GDM1 (cell line): ENCODE measurements at regions not wholly inside any gene's neighbourhood (a gene's known extent, or its start where the extent isn't known, plus 50 kb on each side); places are given as distances from the start of the nearest gene placed in this dataset.

Source experiments
- DNase-seq: peaks from one replicate; lab custom pipeline; 2025; lab: John Stamatoyannopoulos, UW

DNA sequence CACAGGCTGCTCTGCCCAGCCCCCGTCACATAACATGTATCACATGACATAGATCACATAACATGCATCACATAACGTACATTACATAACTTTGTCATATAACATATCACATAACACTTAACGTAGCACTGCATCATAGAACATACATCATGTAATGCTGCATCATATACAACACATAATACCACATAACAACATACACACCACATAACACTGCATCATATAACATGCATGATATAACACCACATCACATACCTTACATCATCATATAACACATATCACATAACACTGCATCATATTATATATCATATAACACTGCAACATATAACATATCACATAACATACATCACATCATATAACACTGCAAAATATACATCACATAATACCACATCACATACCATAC is 83.8 kb downstream of the AXIN2 start:
- DNase-seq = no peak

DNA sequence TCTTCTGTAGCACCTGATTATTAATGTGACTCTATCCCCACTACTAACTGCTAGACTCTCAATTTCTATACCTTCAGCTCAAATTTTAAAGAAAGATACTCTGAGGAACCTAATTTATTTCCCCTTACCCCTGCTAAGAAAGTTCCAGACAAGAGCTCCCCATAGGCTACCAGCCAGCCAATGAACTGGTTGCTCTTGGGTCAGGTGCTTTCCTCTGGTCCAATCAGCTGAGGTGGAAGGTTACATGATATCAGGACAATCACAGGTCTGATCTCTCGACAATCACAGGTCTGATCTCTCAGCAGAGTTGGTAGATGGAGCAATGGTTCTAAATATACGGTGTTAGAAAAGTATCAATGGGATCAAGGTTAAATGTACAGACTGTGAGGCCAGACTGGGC is 86.8 kb downstream of the AXIN2 start:
- DNase-seq = no peak

DNA sequence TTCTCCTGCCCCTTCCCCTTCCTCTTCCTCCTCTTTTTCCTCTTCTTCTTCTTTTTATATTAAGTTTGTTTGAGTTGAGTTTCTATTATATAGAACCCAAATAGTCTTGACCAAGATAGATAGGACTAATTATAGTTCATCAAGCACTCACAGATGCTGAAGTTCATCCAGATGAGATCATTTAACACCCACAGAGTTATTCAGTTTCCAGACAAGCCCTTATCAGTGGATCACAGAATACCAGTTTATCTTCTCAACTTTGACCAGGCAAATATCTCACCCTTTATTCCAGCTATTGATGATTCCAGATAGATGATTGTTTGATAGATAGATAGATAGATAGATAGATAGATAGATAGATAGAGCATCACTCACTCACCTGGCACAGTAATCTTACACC is 87.5 kb downstream of the AXIN2 start:
- DNase-seq = no peak

DNA sequence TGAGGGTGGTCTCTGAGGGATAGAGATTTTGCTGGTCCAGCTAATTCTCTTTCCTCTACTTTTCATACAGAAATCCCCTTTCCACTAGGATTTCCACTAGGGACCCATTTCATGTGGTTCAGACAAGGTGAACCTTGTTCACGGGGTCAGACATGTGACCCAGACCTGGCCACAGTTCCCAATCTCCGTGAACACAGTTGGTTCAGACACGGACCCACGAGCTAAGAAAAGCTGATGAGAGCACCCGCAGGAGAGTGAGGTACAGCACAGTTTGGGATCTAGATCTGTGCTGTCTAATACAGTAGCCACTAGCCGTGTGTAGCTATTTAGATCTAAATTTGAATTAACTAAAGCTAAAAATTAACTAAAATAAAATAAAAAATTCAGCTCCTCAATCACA is 88.1 kb downstream of the AXIN2 start:
- no peak for DNase-seq

DNA sequence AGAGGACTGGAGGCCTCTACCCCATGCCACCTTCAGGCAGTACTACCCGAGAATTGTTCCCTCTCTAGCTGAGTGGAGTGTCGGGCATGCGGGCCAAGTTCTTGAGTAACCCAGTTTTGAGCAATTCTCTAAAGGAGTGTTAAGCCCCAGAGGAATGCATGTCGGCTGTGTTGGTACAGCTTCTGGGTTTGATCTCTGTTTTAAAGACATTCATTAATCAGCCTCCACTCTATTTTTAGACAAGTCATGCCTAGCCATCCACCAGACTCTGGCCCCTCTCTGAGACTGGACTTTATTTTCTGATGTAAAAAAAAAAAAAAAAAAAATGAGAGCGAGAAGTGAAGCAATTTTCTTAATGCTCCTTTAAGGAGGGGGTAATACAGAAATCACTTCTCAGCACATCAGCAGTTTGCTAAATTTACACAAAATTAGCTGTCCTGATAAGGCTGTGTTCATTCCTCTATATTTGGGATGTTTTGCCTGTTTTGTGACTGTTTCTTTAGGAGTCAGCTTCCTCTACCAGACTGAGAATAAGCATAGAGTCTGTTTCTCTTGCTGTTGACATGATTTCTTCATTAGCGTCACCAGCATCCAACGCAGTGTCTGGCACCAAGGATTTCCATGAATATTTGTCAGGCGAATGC is 88.7 kb downstream of the AXIN2 start:
- DNase-seq = no peak

DNA sequence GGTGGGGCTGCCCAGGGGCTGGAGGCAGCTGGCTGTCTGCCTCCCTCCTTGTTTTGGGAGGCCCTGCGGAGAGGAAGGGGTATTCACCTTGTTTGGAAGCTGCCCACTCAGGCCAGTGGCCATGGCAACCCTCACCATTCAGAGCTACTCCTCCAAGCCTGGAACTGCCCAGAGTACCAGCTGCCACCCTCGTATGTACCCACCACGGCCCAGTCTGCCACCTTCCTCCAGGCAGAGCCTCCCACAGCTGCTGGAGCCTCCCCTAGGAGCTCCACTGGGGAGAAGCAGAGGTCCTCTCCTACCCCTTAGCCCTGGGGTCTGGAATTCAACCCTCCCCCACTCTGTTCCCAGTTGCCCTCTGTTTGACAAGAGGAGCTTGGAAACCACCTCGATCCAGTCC is 90.7 kb downstream of the AXIN2 start:
- DNase-seq = no peak

DNA sequence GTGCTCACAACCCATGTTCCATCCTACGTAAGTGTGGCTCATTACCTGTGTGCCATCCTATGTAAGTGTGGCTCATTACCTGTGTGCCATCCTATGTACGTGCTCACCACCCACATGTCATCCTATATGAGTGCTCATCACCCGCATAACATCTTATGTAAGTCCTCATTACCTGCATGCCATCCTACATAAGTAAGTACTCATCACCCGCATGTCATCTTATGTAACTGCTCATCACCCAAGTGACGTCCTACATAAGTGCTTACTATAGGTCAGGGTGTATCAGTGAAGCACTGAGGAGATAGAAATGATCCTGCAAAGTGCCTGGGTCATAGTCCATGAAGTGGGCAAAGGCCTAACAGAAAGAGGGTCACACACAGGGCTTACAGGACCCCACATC is 93.1 kb downstream of the AXIN2 start:
- DNase-seq = no peak

DNA sequence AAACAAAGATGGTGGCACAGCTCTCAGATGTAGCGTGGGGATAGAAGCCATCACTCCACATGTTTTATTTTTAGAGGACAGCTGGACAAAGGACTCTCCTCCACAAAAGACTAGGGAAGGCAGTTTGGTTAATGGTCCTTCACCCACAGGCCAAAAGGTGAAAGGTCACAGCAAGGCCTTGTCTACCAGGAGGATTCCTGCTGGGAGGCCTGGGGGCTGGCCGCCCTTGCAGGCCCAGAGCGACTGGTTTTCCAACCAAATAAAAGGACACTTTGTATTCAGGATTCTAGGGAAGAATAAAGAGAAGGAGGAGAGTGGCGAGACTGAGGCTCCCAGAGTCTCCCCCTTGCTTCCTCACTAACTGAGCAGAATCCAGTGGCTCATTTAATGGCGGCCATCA is 94.3 kb downstream of the AXIN2 start:
- no peak for DNase-seq

DNA sequence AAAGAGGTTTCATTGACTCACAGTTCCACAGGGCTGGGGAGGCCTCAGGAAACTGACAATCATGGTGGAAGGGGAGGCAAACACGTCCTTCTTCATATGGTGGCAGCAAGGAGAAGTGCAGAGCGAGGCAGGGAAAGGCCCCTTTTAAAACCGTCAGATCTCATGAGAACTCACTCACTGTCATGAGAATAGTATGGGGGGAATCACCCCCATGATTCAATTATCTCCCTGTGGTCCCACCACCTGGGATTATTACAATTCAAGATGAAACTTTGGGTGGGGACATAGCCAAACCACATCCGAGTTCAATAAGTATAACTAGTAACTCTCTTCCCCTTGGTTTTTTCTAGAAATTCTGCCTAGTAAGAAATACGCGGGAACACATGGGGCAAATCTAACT is 94.9 kb downstream of the AXIN2 start:
- no peak for DNase-seq

DNA sequence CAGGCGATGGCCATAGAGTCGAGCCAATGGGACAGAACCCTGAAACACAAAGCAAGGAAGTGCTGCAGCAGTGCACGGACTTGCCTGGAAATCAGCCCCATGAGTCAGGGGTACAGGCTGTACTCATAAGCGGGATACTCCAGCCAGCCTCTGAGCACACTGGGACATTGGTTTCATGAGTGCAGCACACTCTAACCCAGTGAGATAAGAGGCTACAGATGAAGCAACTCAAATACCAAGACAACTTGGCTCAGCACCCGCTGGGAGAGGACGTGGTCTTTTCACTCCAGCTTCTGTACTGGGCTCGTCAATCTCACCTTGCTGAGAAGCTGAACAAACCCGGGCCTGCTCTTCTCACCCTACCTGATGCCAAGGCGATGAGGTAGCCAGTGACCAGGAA is 98.2 kb downstream of the AXIN2 start:
- DNase-seq = no peak

DNA sequence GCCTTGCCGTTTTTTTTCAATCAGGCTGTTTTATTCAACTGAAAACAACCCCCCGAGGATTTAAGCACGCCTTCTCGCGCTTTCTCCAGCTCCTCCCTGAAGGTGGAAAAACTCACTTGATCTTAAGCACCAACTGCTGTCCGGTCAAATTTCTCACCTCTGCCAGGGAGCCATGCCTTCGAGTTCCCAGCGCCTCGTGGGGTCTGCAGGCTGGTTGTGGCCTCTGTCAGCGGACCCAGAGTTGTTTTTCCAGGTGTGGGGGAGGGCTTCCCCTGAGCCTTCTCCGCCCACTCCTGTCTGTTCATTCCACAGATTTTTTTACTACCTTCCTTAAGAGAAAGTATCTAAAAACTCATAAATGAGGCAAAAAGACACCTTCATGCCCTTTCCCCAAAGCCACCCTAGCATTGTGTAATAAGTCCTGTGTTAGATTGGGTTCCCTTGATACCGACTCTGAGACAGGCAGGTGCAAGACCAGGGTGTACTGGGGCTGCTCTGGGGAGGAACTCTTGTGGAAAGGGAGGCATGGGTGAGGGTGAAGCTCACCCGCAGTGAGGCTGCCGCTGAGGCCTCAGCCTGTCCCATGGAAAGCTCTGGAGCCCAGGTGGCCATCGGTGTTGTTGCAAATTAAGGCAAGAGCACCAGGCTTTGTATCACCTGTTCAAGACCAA is 101.6 kb downstream of the AXIN2 start:
- DNase-seq = no peak

DNA sequence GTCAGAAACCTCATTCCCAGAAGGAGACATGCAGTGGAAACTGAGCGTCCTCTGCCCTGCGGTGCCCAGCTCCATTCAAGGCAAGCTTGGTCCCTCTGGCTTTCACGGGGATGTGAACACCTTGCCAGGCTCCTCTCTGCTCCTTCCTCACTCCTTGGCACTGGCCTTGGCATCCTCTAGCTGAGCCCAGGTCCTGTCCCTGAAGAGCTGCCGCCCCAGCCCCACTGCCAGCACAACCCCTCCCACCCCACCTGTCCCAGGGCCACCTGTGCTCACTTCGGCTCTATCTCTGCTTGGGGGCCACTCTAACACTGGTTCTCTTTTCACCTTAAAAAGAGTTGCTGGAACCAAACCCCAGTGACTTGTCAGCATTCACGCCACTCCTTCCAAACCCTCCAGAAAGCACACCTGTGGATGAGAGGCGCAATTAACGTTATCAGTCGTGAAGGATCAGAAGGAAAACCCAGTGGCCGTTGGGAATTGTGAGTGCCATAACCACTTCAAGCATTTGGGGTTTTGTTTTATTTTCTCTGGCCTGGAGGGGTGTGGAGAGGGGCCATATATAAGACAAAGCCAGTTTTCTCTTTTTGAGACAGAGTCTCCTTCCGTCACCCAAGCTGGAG is 103.7 kb downstream of the AXIN2 start:
- no peak for DNase-seq

DNA sequence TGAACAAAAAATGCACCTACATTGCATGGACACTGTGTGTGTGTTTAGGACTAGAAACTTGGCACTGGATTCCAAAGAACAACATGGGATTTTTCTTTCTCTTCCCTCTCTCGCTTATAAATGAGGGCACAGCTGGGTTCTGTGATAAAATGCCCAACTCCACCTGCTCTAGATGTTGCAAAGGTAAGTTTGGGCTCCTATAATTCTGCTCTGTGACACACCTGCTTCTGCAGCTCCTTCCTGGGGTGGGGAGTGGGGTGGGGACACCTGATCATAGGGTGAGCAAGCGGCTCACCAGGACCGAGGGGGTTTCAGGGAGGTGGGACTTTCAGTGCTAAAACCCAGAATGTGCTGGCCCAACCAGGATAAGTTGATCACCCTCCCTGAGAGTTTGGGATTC is 104.3 kb downstream of the AXIN2 start:
- no peak for DNase-seq

DNA sequence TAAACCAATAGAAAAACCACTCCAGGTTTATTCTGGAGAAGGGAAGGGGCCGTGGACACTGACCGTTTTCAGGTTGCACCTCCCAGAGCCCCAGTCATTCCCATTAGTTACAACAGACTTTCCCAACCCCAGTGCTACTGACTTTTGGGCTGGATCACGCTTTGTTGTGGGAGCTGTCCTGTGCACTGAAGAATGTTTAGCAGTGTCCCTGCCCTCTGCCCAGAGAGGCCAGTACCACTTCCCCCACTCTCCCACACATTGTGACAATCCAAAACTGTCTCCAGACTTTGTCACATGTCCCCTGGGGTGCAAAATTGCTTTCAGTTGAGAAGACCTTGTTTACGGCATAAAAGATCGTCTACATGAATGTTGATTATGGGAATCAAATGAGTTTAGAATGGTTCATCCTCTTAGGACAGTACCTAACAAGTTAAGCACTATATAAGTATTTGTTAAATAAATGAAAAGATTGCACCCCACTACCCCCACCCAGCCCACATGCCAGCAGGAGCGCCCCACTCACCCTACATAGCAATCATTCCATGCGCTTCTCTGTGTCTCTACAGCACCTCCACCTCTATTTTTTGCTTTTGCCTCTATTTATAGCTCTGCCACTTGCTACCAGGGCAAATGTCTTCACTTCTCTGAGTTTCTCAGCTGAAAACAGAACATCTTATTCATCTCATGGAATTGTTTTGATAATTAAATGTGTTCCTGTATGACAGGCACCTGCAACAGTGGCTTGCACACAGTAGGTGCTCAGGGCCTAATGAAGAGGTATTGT is 104.9 kb downstream of the AXIN2 start:
- DNase-seq = no peak

DNA sequence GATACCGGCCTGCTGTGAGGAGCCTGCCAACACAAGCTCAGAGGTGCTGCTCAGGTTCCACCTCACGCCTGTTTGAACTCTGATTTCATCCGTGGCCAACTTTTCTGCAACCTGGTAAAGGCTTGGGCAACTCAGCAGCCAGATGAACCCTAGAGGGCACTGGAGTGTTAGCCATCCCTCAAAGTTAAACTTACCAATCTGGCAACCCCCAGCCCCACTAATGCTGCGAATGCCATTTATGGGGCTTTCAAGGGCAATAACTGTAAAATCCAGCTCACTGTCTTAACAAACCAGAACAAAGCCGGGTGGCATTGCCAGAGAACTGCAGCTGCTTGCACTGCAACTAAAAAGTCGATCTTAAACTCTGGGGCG is 105.5 kb downstream of the AXIN2 start:
- DNase-seq = no peak

DNA sequence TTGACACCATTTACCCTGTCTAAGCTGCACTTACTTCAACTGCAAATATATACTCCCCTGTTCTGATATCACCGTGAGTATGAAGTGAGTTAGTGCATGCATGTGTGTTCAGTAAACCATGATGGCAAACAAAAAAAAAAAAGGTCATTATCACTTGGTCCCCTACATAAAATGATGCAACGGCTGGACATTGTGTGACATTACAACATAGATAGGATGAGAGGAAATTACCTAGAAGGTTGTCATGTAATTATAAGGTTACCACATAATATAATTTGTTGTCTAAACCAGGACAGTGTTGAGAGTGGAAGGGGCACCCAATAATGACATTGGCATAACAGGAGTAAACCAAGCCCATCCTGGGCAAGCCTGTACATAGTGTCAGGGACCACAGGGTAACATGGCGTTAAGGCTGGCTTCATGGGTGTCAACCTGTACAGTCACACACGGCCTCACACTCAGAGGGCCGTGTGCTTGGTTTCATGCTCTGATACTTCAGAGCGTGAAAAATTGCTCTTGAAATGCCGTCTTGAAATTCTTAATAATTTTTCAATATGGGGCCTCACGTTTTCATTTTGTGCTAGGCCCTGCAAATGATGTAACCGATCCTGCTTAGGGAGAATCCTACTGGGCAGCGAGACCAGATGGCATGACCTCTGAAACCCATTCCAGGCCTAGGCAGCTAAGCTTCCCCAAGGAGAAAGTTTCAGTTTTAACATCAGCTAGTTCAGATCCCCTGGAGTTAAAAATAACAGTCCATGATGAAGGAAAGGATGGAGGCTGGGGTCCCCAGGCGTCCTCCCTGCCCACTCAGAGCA is 106.1 kb downstream of the AXIN2 start:
- no peak for DNase-seq

DNA sequence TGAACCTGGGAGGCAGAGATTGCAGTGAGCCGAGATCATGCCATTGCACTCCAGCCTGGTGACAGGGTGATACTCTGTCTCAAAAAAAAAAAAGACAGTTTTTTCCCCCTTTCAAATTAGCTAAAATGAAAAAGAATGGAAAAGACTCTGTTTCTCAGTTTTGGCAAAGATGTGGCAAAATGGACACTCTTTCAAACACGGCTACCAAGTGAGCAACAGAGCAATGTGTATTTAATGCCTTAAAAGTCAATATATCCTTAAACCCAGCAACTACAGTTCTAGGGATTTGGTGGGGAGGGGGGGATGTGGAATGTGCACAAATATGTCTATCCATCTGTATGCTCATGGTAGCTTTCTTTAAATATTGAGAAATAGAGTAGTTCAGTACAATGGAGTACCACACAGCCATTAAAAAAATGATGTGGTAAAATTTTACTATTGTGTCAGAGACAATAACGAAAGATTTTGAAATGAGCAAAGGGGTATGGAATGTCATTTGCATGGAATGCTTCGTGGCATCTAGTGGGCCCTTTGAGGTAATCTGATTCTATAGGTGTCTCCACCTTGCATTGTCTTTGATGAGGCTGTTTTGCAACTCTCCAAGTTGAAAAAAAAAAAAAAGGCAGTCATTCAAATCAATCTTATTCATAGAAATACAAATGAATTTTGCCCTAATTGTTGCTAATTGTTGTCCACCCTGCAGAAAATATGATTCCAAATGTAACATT is 108.1 kb downstream of the AXIN2 start:
- no peak for DNase-seq

DNA sequence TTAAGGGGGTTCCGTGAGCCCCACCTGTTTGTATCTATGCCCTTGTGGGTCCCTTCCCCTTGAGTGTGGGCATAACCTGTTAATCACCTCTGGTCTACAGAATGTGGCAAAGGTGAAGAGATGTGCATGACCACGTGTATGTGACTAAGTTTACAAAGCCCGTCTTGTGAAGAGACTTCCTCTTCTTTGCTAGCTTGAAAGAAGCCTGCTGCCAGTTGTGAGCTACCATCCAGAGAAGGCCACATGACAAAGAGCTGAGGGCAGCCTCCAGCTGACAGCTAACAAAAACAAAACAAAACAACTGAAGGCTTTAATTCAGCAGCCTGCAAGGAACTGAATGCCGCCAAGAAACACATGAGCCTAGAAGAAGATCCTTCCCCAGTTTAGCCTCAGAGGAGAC is 112.0 kb downstream of the AXIN2 start:
- no peak for DNase-seq

DNA sequence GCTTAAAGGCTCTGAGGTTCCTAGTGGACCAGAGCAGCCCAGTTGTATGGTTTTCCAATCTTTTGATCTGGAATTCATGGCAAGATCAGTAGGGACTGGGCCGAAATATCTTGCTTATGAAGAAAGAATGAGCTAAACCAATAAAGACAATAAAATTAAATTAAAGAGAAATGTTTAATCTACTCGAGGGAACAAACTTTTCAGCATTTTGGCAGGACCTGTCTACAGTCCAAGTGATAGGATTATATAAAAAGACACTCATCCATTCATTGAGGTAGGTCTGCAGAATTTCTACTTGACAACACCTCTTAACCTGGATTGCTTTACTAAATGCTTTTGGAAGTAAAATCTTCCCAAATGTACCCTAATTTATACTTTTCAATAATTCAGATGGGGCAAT is 113.6 kb downstream of the AXIN2 start:
- no peak for DNase-seq

DNA sequence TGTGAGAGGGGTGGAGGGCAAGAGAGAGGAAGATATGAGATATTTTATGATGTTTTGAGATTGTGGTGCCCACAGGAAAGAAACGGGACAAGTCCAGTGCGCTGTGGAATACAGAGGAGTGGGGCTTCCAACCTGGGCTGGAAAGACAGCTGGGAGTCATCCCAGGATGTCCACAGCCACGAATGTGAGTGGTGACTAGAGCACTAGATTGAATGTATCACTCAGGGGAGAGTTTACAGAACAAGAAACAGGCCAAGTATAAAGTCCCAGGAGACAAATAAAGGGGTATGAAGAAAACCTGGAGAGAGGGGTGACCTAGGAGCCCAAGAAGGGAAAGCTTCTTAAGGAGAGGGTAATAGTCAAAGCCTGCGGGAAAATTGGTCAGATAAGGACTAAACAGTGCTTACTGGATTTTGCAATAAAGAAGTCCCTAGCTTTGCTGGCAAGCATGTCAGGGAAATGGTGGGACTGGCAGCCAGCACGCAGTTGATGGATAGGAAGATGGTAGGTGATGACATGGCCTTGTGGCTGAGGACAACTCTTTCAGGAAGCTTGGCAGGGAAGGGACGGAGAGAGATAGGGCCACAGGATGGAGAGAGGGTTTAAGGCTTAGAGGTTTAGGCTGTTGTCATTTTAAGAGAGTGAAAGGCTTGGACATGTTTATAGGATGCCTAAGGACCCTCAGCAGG is 114.5 kb downstream of the AXIN2 start:
- no peak for DNase-seq

DNA sequence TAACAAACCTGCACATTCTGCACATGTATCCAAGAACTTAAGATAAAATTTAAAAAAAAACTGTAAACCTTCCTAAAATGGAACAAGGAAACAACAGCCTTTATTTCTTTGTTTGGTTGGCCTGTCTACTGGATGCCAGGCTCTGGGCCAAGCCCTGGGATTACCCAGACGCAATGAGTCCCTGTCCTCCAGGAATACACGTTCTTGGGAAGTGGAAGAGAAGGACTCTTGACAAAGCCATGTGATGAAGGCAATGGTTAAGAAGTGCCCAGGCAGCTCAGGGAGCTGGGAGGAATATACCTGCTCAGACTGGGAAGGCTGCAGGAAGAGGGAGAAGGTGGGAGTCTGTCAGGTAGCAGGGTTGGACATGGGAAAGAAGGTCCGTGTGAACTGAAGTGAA is 115.4 kb downstream of the AXIN2 start:
- no peak for DNase-seq
